ENCODE measurements at regions not wholly inside any gene's neighbourhood (a gene's known extent, or its start where the extent isn't known, plus 50 kb on each side); places are given as distances from the start of the nearest gene placed in this dataset.
"Not testable (repeated sequence)": the region's sequence is repeated elsewhere in the genome, so short reads cannot be mapped to it uniquely, and the experiment has no call there.

DNA sequence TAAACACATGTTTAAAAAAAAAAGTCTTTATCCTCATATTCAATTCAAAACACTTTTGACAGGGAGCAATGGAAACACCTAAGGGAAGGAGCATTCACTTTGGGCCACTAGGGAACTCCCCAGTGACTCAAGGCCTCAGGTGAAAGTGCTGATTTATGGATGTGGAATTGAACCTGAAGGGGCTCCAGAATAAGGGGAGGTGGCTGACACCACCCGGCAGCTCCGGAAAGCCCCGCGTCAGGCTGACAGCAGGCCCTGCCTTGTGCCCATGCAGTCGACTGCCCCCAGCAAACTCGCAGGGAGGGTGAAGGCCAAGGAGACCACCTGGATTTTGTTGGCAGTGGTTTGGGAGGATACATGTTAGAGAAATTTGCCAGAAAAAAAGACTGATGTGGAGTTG is 275.3 kb upstream of the NCKAP5 start:
- DNase-seq = no peak

DNA sequence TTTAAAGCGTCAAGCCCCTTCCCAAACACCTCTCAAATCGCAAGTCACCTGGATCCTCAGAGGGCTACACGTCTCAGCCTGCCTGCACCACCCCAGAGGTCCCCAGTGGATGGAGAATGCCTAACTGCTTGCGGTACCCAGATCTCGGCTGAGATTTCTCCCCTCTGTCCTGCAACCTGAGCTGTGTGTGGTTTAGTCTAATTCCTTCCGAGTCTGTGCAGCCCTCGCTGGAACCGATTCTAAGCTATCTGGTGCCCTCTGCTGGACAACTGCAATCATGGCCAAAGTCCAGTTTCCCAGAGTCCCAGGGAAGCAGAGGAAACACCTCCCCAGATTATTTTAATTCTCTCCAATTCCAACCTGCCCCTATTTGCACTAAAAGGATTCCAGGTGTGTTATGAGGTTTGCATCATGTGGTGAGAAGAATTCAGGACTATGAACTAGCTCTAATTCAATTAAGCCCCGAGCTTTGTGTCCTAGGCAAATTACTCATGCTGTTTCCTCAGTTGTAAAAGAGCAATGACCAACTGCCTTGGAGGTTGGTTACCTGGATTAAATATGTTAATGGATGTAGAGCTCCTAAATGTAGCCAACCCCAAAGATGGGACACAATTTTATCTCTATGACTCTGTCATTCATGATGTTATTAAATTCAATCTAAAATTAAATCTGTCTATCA is 276.1 kb upstream of the NCKAP5 start:
- DNase-seq = peak; percentile 39

DNA sequence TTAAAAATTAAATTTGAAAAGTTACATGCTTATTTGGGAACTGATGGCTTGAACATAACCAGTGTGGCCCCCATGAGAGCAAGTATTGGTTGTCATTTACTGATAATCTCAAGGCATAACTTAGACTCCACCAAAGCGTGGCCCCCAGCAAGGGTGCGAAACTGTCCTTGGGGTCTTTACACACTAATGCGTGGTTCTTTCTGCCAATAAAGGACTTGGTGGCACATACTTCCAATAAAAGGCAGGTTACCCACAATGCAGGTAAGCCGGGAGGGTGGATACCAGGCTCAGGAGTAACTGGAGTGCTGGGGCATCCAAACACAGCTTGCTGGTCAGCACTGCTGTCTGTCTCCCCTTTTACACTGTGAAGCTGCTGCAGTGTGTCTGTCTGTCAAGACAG is 278.2 kb upstream of the NCKAP5 start:
- DNase-seq = no peak

DNA sequence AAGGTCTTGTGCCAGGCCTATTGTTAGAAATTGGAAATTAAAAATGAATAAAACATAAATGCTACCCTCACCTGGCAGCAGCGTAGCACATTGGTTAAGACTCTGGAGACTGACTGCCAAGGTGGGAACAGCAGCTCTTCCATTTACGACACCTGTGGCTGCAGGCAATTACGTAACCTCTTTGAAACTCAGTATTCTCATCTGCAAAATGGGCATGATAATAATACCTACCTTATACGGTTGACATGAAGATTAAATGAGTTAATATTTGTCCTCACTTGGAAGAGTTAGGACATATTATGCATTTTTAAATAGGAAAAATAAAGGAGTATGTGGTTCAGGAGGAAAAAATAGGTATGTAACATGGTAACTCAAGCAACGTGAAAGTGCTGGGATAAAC is 279.3 kb upstream of the NCKAP5 start:
- DNase-seq = no peak

DNA sequence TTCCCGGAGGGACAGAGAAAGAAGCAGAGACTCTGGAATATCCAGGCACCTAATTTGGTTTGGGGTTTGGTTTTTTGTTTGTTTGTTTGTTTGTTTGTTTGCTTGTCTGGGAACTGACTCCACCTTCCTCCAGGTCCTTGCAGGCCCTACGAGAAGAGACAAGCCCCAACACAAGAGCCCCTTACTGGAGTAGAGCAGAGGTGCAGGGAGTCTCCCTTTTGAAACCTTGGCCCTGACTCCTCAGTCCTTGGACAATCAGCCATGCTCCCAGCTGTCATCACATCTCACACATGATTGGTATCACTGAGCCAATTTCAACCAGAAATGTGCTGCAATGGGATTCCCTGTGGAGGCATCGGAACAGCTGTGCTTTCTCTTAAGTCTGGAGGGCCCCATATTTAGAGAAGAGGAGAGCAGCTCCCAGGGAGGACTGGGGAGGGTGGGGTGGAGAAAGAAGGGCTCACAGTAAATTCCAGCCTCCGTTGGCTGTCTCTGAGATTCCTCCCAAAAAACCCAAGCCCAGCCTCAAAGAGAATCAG is 279.9 kb upstream of the NCKAP5 start:
- no peak for DNase-seq

DNA sequence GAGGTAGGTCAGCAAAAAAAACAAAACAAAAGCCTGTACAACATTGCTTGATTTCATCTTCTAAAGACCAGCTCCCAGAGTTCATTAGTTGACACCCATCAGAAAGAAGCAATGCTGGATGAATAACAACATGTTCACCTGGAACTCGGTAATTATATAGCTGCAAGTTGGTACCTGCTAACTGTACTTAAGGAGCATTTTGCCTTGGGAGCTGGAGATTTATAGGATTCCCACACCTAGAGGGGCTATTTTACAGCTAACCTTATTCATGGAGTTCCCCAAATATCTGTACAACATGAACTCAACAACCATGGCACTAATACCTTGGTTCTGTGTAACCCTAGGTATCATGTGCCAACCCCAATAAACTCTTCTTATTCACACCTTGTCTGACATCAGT is 281.1 kb upstream of the NCKAP5 start:
- DNase-seq = no peak

DNA sequence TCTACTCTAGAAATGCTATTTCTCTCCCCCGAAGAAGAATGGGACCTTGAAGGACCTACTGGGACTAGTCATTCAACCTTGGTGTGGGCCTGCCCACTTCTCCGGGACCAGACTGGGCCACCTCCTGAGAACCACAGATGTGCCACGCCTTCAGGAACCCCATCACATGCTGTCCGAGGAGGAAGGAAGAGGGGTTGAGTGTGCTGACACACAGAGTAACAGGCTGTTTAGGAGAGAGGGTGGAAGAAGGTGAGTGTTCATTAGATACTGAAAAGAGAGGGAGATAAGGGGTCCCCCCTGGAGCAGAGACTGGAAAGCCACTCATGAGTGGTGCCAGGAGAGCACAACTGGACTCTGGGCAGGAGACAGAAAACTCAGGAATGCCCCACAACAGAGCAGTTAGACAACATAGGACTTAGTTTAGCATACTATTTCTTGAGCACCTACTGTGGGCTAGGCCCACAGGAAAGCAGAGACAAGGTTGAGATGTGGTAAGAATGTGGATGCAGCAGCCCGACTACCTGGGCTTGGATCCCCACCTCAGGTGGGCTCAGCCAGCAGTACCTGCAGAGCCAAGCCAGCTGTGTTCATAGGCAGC is 286.4 kb upstream of the NCKAP5 start:
- DNase-seq = no peak

DNA sequence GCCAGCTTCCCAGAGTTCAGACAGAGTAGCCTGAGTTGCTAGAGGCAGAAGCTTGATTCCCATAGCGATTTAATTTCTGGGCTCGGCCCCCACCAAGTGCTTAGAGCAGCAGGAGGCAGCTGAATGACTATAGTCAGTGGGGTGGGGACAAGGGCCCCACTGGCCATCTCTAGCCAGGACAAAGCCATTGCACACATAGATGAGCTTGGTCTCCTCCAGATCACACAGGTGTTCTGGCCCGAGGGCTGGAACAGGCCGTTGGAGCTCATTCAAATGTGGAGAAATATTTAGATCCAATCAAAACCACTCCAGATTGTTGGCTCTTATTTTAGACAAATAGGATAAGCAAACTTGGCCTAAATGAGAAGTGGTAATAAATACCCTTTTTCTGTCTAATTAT is 287.3 kb upstream of the NCKAP5 start:
- no peak for DNase-seq

DNA sequence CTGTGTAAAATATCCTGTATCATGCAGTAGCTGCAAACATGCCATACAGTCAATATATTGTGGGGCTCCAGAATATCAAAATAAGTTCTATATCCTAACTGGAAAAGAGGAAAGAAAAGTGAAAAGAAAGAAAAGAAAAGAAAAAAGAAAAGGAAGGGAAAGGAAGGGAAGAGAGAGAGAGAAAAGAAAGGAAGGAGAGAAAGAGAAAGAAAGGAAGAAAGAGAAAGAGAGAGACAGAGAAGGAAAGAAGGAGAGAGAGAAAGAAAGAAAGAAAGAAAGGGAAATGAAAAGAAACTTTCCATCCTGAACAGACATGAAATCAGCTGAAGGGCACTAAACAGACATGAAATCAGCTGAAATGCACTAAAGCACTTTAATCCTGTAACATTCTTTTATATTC is 288.4 kb upstream of the NCKAP5 start:
- no peak for DNase-seq

DNA sequence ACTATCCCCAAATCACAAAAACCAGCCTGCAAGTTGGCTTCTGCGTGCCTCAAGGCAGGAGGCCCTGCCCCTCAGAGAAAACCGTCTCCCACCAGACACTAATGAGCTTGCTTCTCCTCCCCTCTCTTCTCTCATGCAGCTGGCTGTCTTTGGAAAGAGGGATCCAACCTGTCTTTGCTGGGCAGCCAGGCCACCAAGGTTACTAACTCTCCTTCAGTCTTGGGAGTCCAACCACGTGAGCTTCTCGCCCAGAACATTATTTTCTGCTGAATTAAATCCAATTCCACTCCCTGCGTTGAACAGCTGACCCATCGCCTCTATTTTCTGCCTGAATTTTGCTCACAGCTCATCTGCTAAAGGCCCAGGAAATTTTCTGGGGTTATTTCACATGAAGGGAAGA is 291.3 kb upstream of the NCKAP5 start:
- no peak for DNase-seq

DNA sequence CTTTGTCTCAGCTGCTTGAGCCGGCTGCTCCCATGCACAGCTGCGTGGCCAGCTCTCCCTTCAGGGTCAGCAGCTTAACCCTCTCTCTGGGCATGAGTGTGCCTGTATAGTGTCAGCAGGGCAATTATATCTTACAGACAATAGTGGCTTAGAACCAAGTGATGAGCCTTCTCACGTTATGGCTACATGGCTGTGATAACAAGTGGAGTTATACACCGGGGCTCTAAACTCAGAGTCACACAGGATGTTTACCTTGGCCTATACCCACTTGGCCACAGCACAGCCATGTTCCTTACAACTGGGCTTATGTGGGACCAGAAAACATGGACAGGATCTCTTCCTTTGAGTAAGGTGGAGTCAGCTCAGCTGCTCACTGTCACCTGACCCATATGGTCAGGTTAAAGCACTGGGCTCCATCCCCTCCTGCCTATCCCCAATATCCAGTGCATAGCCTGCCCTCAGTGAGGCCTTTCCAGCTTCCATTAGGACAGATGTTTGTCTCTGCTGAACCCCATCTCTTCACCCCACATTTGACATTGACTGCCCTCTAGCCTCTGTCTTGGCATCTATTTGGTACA is 294.2 kb upstream of the NCKAP5 start:
- DNase-seq = no peak

DNA sequence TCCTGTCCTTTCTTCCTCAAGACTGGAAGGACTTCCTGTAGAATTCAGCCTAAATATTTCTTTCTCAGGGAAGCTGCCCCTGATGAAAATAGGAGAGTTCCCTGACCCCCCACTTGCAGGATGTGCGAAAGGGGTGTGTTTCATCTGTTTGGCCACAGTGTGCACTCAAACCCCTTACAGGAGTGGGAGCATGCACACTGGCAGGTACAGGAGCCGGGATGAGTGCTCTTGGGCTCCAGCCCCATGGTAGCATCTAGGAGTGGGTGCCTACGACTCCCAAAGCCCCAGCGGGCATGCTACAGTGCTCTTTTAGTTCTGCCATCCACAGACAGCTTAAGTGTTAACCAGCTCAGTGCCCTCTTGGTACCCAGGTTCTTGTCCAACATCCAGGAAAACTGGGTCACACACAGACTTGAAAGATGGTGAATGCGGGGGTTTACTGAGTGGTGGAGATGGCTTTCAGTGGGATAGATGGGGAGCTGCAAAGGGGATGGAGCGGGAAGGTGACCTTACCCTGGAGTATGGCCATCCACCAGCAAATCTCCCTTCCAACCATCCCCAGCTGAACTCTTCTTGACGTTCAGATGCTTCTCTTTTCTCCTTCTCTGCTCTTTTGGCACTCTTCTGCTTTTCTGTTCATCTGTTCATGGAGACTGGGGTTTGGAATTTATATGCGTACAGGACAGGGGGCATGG is 295.0 kb upstream of the NCKAP5 start:
- no peak for DNase-seq

DNA sequence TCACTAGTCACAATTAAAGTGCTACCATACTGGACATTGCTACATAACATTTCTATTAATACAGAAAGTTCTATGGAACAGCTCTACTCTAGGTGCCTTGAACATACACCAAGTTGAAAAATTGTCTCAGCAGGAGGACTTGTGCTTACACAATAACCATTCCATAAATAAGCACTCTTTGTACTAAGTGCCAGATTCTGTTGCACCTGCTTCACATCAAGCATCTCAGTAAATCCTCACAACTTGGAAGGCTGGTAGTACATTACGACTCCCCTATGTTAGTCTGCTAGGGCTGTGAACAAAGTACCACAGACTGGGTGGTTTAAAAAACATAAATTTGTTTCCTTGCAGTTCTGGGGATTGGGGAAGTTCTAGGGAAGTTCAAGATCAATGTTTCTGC is 296.9 kb upstream of the NCKAP5 start:
- DNase-seq = no peak

DNA sequence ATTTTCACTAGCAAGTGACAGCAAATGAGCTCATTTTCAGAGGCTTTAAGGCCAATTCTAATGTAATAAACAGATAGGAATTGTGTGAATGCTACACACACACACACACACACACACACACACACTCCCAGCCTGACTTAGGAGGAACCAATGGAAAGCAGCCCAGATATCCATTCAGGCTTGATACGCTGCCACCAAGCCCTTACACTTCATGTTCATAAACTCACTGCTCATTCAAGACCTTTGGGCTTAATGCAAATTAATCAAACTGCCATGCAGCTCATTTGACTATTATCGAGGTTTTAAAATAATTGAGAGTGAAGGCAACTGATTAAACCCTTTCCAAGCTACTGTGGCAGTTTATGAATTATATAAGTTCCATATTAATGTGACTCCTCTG is 298.9 kb upstream of the NCKAP5 start:
- DNase-seq = no peak

DNA sequence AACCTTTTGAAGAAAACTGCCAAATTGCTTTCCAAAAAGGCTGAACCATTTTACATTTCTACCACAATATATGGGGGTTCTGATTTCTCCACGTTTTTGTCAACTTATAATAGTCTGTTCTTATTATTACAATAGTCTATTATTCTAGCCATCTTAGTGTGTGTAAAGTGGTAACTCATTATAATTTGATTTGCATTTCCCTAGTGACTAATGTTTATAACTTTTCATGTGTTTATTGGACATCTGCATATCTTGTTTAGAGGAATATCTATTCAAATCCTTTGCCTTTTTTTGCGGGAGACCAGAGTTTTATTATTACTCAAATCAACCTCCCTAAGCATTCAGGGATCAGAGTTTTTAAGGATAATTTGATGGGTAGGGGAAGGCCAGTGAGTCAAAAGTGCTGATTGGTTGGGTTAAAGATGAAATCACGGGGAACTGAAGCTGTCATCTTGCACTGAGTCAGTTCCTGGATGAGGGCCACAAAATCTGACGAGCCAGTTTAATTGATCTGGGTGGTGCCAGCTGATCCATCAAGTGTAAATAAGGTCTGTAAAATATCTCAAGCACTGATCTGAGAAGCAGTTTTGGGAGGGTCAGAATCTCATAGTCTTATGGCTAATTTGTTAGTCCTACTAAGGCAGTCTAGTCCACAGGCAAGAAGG is 303.4 kb upstream of the NCKAP5 start:
- DNase-seq = no peak

DNA sequence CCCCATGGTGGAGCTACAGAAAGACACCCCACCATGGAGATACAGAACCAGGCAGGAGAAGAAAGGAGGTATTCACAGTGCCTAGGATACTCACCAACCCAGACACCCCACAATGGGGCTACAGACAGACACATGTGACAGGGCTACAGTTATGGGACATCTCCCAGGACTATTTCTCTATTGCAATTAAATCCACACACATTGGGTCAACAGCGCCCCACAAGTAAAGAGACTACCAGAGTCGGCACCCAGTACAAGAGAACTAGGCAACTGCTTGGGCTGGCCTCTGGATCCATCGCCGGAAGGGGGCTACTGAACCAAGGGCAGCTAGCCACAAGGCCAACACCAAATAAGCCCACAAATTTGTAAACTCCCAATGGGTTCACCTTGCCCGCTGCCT is 310.1 kb upstream of the NCKAP5 start:
- DNase-seq = no peak

DNA sequence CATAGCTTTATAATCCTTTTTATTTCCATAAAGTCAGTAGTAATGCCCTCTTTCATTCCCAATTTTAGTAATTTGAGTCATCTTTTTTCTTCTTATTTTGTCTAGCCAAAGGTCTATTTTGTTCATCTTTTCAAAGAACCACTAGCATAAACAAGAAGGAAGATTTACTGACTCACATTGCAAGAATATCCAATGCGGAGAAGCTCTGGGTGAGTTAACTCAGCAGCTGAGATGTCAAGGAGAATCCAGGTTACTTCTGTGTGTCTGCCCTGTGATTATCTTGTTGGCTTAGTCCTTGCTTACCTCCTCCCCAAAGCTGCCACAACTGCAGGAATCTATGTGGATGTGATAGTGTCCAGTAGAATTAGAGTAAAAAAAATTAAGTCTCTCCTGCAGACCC is 311.4 kb upstream of the NCKAP5 start:
- DNase-seq = no peak

DNA sequence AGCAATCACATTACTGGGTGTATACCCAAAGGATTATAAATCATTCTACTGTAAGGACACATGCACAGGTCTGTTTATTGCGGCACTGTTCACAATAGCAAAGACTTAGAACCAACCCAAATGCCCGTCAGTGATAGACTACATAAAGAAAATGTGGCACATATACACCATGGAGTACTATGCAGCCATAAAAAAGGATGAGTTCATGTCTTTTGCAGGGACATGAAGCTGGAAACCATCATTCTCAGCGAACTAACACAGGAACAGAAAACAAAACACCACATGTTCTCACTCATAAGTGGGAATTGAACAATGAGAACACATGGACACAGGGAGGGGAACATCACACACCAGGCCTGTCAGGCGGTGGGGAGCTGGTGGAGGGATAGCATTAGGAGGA is 313.9 kb upstream of the NCKAP5 start:
- DNase-seq = not testable (repeated sequence)

DNA sequence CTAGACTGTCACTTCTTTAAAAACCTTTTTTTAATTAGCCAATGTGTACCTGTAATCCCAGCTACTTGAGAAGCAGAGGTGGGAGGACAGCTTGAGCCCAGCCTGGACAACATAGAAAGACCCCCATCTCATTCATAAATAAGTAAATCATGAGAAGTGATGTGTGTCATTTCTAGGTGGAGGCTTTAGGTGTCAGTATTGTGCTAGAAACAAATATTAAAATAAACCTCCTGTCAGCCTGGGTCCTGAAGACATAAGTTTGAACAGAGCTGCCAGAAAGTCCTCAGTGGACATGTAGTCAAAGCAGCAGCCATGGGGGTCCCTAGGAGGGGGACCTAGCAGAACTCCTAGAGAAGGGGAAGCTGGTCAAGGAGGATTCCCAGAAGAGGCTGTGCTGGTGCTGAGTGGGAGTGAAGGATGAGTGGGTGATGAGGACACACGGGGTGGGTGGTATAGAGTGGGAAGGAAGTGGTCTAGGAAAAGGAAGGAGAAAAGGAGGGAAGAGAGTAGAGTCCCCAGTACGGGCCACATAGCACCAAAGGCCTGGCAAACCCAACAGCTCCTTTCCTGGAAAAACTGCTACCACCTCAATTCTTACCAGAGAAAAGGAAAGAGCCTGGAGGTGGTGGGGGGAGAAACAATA is 316.6 kb upstream of the NCKAP5 start:
- no peak for DNase-seq

DNA sequence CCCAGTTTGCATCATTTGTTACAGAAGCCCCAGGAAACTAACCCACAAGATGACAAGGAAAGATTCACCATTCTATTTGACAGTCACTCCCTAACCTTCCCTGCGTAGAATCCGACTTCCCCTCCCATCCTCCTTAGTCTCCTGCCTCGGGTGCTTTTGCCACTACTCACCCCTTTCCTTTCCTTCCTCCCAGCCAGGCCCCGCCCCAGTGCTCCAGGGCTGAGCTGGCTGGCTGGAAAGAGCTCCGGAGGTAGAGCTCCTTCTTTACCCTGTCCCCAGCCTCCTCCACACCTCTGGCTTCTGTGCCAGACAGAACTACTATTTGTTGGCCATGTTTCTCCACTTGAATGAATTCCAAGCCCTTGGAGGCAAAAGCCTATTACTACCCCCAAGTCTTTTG is 317.6 kb upstream of the NCKAP5 start:
- no peak for DNase-seq

DNA sequence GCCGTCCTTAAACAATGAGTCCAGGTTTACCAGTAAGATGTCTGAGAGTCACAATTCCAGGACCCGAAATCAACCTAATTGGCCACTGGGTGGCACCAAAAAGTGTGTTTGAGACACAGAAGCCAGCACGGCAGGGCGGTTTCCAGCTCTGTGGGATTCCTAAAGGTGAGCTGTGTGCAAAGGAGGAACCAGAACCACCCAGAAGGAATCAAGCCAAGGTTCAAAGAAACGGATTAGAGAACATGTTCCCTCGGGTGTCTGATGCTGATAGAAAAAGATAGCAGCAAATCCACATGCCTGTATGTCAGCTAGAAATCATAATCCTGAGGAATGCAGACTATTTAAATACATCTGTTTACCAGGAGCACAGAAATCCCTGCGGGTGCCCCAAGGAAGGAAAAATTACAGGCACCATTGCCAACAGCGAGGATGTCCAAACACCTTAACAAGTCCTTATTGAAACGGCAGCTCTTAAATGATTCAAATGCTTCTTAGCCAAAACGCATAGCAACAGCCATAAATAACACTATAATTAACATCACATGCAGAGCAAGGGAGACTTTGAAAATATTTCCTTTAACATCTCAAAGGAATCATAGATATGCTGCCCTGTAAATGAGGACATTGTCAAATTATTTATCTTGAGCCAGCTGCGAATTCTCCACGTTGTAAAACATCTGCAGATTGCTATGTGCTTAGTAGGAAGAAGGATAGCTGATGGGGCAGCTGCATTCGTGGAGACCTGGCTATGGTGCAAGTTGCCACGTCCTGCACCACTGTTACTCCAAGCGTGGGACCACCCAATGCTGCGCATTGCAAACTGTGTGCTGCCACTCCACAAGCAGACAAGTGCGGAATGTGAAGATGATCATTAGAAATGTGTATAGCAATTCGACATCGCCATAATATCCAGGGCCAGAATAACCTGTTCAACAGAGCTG is 318.7 kb upstream of the NCKAP5 start:
- DNase-seq = peak; percentile 39

DNA sequence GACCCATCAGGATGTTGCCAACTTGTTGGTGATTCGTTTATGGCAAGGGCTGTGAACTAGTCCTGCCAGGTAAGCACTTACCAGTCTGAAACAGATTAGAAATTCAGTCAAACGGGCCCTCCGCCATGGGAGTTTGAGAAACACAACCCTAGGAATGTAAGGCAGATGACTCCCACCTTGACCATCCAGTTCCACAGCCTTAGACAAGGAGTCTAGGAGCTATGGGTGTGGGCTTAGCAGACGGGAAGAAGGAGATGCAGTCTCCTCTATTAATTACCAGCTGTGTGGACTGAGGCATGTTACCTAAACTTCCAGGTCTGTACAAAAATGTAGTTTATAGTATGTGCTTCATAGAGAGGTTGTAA is 319.4 kb upstream of the NCKAP5 start:
- DNase-seq = no peak

Data from NCI-H1436 (cell line).